ENCODE measurements at regions not wholly inside any gene's neighbourhood (a gene's known extent, or its start where the extent isn't known, plus 50 kb on each side); places are given as distances from the start of the nearest gene placed in this dataset.

GRCh38 chr14:30223385-30223785 lies 295.7 kb upstream of the PRKD1 start:
- no peak for TF ChIP-seq CTCF (IDR thresholded peaks at IDR 0.05)
- no peak for TF ChIP-seq EP300 (IDR thresholded peaks at IDR 0.05)
- TF ChIP-seq POLR2AphosphoS5 (IDR thresholded peaks at IDR 0.05): peak; percentile 60 to 80

Data from esophagus muscularis mucosa (tissue), 4 donors.